OCI-LY7 (cell line): ENCODE measurements at regions not wholly inside any gene's neighbourhood (a gene's known extent, or its start where the extent isn't known, plus 50 kb on each side); places are given as distances from the start of the nearest gene placed in this dataset.

Source experiments
- BruUV-seq: library from RNA; stranded (reverse); fragments of 400-500 nt; replicated peaks from 2 replicates; lab custom pipeline; 2021; lab: Mats Ljungman, UMichigan
- CTCF ChIA-PET: fragments of 300-600 bp; sonication (Branson Sonifier 250); formaldehyde crosslinking; loops from one replicate; lab custom pipeline; 2022; ENCODE audit warnings: antibody characterized with exemption; ENCODE audit not compliant: unreplicated experiment; lab: Charles Lee
- POLR2A ChIA-PET: fragments of 300-600 bp; sonication (Branson Sonifier 250); formaldehyde crosslinking; loops from one replicate; lab custom pipeline; 2022; ENCODE audit warnings: antibody characterized with exemption; lab: Charles Lee
- DNase-seq: peaks from one replicate; pipeline ENCODE4 v3.0.0-alpha.2; 2015; ENCODE audit warnings: low spot score
- H2AFZ ChIP-seq: fragments of 200-600 bp; sonication (generic), shearing (Covaris generic); 2 replicates; pipeline ENCODE4 v1.6.1; 2014; ENCODE audit warnings: mild to moderate bottlenecking, antibody characterized with exemption, low read length, moderate library complexity
- H3K27ac ChIP-seq: fragments of 200-600 bp; sonication (generic); 2 replicates; pipeline ENCODE4 v1.5.1; 2014; ENCODE audit warnings: mixed run types, low read depth, mild to moderate bottlenecking, moderate library complexity, low read length, inconsistent platforms; ENCODE audit not compliant: poor library complexity, severe bottlenecking
- H3K36me3 ChIP-seq: fragments of 200-600 bp; sonication (generic); 2 replicates; pipeline ENCODE4 v1.6.1; 2014; ENCODE audit warnings: mild to moderate bottlenecking, antibody characterized with exemption, low read length, moderate library complexity, mixed read lengths; ENCODE audit not compliant: insufficient read depth
- H3K4me1 ChIP-seq: fragments of 200-600 bp; sonication (generic); 2 replicates; pipeline ENCODE4 v1.5.1; 2014; ENCODE audit warnings: mild to moderate bottlenecking, low read length; ENCODE audit not compliant: insufficient read depth, poor library complexity, severe bottlenecking
- H3K4me2 ChIP-seq: fragments of 200-600 bp; sonication (generic); 2 replicates; pipeline ENCODE4 v1.6.1; 2014; ENCODE audit warnings: mild to moderate bottlenecking, low read length
- H3K4me3 ChIP-seq: fragments of 200-600 bp; sonication (generic); 2 replicates; pipeline ENCODE4 v1.5.1; 2014; ENCODE audit warnings: mild to moderate bottlenecking, low read depth, low read length; ENCODE audit not compliant: poor library complexity, severe bottlenecking
- H3K79me2 ChIP-seq: fragments of 200-600 bp; sonication (generic); 2 replicates; pipeline ENCODE4 v1.6.1; 2016; ENCODE audit warnings: low read depth, mild to moderate bottlenecking, low read length, moderate library complexity, mixed read lengths; ENCODE audit not compliant: insufficient read depth
- H3K9me2 ChIP-seq: fragments of 200-600 bp; sonication (generic); 2 replicates; pipeline ENCODE4 v1.6.1; 2016; ENCODE audit warnings: mild to moderate bottlenecking, low read length, mixed read lengths; ENCODE audit not compliant: insufficient read depth
- H3K9me3 ChIP-seq: fragments of 200-600 bp; sonication (generic); 2 replicates; pipeline ENCODE4 v1.6.1; 2014; ENCODE audit warnings: mild to moderate bottlenecking, mixed run types, low read length, mixed read lengths
- H4K20me1 ChIP-seq: fragments of 200-600 bp; sonication (generic); 2 replicates; pipeline ENCODE4 v1.6.1; 2014; ENCODE audit warnings: mild to moderate bottlenecking, antibody characterized with exemption, low read length, moderate library complexity, mixed read lengths; ENCODE audit not compliant: insufficient read depth
- EZH2phosphoT487 ChIP-seq: fragments of 200-600 bp; sonication (generic); IDR thresholded peaks from 2 replicates; pipeline ENCODE4 v1.6.1; 2018; ENCODE audit warnings: low read depth, borderline replicate concordance, mild to moderate bottlenecking, mixed run types, antibody characterized with exemption, low read length, moderate library complexity, mixed read lengths
- intact Hi-C: fragments of 100-400 bp; cut with micrococcal nuclease; formaldehyde crosslinking; loops from one replicate; pipeline ENCODE4 v1.10.0; 2022; ENCODE audit not compliant: unreplicated experiment
- TF ChIP-seq, protein P1 (sequence below): fragments of 200-600 bp; sonication (generic); conservative IDR thresholded peaks from 2 replicates; pipeline ENCODE4 v1.5.1; 2014; ENCODE audit warnings: mild to moderate bottlenecking, antibody characterized with exemption, low read length, moderate library complexity, mixed read lengths

DNA sequence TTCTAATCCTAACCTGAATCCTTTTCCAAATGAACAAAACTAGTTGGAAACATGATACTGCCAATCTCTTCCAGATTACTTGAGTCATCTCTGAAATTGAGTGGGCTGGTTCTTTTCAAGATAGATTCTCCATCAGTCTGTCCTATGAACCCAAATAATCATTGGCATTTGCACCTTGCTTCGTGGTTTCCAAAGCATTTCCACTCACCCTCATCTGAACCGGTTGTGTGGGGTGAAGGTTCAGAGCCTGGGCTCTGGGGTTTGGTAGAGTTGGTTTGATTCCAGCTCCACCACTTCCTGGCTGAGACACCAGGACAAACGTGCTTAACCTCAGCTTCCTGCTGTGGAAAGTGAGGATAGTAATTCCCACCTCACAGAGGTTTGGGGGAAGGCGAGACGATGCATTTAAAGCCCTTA is 206.4 kb upstream of the E2F8 start:
- Histone ChIP-seq H3K9me3 (no peaks in the 10 kb centered on the region), H3K27ac (no peak overlapping the region), H4K20me1 (no peaks in the 10 kb centered on the region), H3K9me2 (no peaks in the 10 kb centered on the region), H3K36me3 (no peaks in the 10 kb centered on the region), H3K4me2 (no peak overlapping the region), H3K79me2 (no peaks in the 10 kb centered on the region), H2AFZ (no peak overlapping the region), H3K4me1 (peaks cover 33% of the 10 kb centered on the region), H3K4me3 (no peak overlapping the region)
- no TSS peak for BruUV-seq
- no peak for DNase-seq
- ChIA-PET CTCF (no interaction called here), POLR2A (interaction anchor here (0.8 to 3.1 kb wide), 2 partner anchors 13 to 15 kb away, joined by 3 to 11 read pairs; no protein-coding TSS in a partner anchor)
- intact Hi-C loops, result no loop called here
- no peak for TF ChIP-seq EZH2phosphoT487
- TF ChIP-seq, protein P1, sequence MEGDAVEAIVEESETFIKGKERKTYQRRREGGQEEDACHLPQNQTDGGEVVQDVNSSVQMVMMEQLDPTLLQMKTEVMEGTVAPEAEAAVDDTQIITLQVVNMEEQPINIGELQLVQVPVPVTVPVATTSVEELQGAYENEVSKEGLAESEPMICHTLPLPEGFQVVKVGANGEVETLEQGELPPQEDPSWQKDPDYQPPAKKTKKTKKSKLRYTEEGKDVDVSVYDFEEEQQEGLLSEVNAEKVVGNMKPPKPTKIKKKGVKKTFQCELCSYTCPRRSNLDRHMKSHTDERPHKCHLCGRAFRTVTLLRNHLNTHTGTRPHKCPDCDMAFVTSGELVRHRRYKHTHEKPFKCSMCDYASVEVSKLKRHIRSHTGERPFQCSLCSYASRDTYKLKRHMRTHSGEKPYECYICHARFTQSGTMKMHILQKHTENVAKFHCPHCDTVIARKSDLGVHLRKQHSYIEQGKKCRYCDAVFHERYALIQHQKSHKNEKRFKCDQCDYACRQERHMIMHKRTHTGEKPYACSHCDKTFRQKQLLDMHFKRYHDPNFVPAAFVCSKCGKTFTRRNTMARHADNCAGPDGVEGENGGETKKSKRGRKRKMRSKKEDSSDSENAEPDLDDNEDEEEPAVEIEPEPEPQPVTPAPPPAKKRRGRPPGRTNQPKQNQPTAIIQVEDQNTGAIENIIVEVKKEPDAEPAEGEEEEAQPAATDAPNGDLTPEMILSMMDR, result no peak

DNA sequence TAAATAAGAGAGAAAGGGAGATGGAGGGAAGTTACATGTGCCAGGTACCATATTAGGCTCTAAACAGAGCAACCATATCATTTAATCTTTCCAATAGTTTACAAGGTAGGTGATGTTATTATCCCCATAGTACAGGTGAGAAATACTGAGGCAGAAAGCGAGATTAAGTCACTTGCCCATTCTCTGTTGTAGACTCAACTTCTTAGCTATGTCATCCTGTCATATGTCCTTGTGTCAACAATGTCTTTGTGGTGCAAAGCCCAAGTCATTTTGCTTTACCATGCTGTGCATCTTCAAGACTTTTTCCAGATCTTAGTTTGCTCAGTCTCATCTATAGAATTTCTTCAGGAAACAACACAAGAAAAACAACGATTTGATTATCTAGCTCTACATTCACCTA is 205.0 kb upstream of the E2F8 start:
- Histone ChIP-seq H3K79me2 (no peaks in the 10 kb centered on the region), H3K9me3 (no peaks in the 10 kb centered on the region), H3K4me2 (no peak overlapping the region), H3K4me3 (no peak overlapping the region), H4K20me1 (no peaks in the 10 kb centered on the region), H2AFZ (no peak overlapping the region), H3K9me2 (no peaks in the 10 kb centered on the region), H3K36me3 (no peaks in the 10 kb centered on the region), H3K27ac (no peak overlapping the region), H3K4me1 (peaks cover 37% of the 10 kb centered on the region)
- CTCF ChIA-PET, result no interaction called here
- no peak for DNase-seq
- TF ChIP-seq, protein P1, result no peak
- TF ChIP-seq EZH2phosphoT487, result no peak
- POLR2A ChIA-PET, result interaction anchor here (1.0 to 3.1 kb wide), 5 partner anchors 10 to 16 kb away, joined by 3 to 11 read pairs (median 5); no protein-coding TSS in a partner anchor
- BruUV-seq, result no TSS peak
- intact Hi-C loops, result no loop called here

DNA sequence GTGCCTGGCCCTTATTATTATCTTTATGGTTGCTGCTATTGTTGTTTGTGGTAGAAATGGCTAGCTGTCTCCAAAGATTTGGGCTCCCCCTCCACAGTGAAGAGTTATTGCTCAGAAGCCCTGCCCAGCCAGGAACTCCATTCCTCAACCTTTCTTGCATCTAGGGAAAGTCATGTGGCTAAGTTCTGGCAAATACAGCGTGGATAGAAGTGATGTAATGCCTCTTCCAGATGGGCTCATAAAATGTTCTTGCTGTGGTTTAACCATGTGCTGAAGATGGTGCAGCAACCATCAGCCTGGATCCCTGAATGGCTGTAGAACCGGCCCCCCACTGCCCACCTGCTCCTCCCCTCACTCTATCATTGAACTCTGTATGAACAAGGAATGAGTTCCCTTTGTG is 203.5 kb upstream of the E2F8 start:
- intact Hi-C loops, result no loop called here
- no peak overlapping the region for H3K4me3 ChIP-seq
- no peaks in the 10 kb centered on the region for H3K36me3 ChIP-seq
- H3K9me3 ChIP-seq, result no peaks in the 10 kb centered on the region
- no peak overlapping the region for H3K27ac ChIP-seq
- DNase-seq, result no peak
- no peaks in the 10 kb centered on the region for H3K9me2 ChIP-seq
- H4K20me1 ChIP-seq, result no peaks in the 10 kb centered on the region
- no peaks in the 10 kb centered on the region for H3K79me2 ChIP-seq
- no TSS peak for BruUV-seq
- H2AFZ ChIP-seq, result no peak overlapping the region
- H3K4me1 ChIP-seq, result peaks cover 25% of the 10 kb centered on the region
- TF ChIP-seq, protein P1, result no peak
- H3K4me2 ChIP-seq, result no peak overlapping the region
- ChIA-PET CTCF (no interaction called here), POLR2A (interaction anchor here (0.5 to 2.1 kb wide), 3 partner anchors 10 to 813 kb away, joined by 3 to 11 read pairs (median 4); no protein-coding TSS in a partner anchor)
